Ascending aorta (tissue), 2 donors: ENCODE measurements at regions not wholly inside any gene's neighbourhood (a gene's known extent, or its start where the extent isn't known, plus 50 kb on each side); places are given as distances from the start of the nearest gene placed in this dataset.

ENCODE experiments used
- DNase-seq, 2 donors: peaks; one replicate each; pipeline ENCODE4 v3.0.0-alpha.2; 2019; ENCODE audit warnings: low spot score in 2 of 2
- H3K27ac ChIP-seq, 2 donors: fragments of 200-600 bp; sonication (generic); one replicate each; pipeline ENCODE4 v1.5.1; 2016 to 2017; ENCODE audit warnings: mild to moderate bottlenecking in 1 of 2
- H3K27me3 ChIP-seq: fragments of 200-600 bp; sonication (generic); one replicate; pipeline ENCODE4 v1.5.1; 2017
- H3K36me3 ChIP-seq, 2 donors: fragments of 200-600 bp; sonication (generic); one replicate each; pipeline ENCODE4 v1.5.1; 2016
- H3K4me1 ChIP-seq, 2 donors: fragments of 200-600 bp; sonication (generic); one replicate each; pipeline ENCODE4 v1.5.1; 2016 to 2017; ENCODE audit warnings: mild to moderate bottlenecking in 1 of 2
- H3K4me3 ChIP-seq, 2 donors: fragments of 200-600 bp; sonication (generic); one replicate each; pipeline ENCODE4 v1.5.1; 2016 to 2017; ENCODE audit warnings: mild to moderate bottlenecking in 1 of 2
- H3K9me3 ChIP-seq, 2 donors: fragments of 200-600 bp; sonication (generic); one replicate each; pipeline ENCODE4 v1.5.1; 2016
- intact Hi-C: fragments of 100-400 bp; cut with DNase I; formaldehyde crosslinking; loops from one replicate; pipeline ENCODE4 v1.15.1; 2023
- TF ChIP-seq, protein P1 (sequence below), 3 experiments: fragments of 200-600 bp in 2 of 3; fragments of 450-650 bp in 1 of 3; sonication (generic) in 2 of 3; IDR thresholded peaks; one replicate each; pipeline ENCODE4 v1.5.1; 2016 to 2019; ENCODE audit warnings: antibody characterized with exemption in 3 of 3, mild to moderate bottlenecking in 1 of 3, moderate library complexity in 1 of 3

- Histone ChIP-seq H3K27ac (no peak overlapping the region), H3K4me1 (no peaks in the 10 kb centered on the region), H3K9me3 (no peaks in the 10 kb centered on the region), H3K27me3 (no peaks in the 10 kb centered on the region), H3K4me3 (no peak overlapping the region), H3K36me3 (no peaks in the 10 kb centered on the region)
- intact Hi-C loops, result no loop called here
- TF ChIP-seq, protein P1, sequence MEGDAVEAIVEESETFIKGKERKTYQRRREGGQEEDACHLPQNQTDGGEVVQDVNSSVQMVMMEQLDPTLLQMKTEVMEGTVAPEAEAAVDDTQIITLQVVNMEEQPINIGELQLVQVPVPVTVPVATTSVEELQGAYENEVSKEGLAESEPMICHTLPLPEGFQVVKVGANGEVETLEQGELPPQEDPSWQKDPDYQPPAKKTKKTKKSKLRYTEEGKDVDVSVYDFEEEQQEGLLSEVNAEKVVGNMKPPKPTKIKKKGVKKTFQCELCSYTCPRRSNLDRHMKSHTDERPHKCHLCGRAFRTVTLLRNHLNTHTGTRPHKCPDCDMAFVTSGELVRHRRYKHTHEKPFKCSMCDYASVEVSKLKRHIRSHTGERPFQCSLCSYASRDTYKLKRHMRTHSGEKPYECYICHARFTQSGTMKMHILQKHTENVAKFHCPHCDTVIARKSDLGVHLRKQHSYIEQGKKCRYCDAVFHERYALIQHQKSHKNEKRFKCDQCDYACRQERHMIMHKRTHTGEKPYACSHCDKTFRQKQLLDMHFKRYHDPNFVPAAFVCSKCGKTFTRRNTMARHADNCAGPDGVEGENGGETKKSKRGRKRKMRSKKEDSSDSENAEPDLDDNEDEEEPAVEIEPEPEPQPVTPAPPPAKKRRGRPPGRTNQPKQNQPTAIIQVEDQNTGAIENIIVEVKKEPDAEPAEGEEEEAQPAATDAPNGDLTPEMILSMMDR (IDR thresholded peaks at IDR 0.05), result no peak
- no peak for DNase-seq
These were observed 106.9 kb upstream of the GAREM1 start for GRCh38 chr18:32577561-32577960.

DNA sequence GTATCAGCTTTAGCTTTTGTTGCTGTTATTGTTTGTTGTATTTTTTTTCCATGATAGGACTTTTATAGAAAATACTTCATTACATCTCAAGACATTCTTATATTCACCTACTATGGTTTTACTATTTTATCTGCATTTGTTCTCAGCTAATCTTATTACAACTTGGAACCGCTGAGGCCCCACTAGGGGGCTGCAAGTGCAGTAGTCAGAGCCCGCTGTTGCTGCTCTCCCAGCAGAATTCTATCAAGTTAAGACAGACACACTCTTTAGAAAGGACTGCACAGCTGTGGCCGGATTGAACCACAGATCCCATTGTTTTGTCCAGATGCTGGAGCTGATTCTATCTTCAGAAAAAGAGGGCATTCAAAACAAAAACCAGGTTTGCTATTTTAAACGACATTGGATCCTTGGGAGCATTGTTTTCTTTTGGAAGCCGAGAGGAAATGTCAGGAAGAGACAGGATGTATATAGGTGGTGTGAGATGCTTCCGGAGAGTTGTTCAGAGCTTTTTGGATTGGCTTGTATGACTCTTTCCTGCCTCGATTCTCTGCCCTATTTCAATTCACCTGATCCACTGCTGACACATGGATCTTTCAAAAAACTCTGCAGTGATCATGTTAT lies 105.7 kb upstream of the GAREM1 start:
- TF ChIP-seq, protein P1 (IDR thresholded peaks at IDR 0.05), result no peak
- H3K27me3 ChIP-seq, result no peaks in the 10 kb centered on the region
- no peak overlapping the region for H3K27ac ChIP-seq
- no peaks in the 10 kb centered on the region for H3K9me3 ChIP-seq
- H3K4me1 ChIP-seq, result no peaks in the 10 kb centered on the region
- intact Hi-C loops, result no loop called here
- H3K36me3 ChIP-seq, result no peaks in the 10 kb centered on the region
- no peak for DNase-seq
- no peak overlapping the region for H3K4me3 ChIP-seq

DNA sequence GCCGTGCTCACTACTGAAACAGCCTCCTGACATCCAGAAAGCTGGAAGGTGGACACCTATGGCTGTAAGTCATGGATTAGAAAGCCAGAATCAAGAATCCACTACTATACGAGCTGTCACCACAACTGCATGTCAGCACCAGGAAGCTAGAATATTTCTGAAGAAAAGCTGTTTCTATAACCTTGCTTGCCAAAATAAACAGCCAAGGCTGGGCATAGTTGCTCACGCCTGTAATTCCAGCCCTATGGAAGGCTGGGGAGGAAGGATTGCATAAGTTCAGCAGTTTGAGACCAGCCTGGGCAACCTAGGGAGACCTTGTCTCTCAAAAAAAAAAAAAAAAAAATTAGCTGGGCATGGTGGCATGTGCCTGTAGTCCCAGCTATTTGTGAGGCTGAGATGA lies 96.3 kb upstream of the GAREM1 start:
- H3K27ac ChIP-seq, result no peak overlapping the region
- H3K36me3 ChIP-seq, result no peaks in the 10 kb centered on the region
- TF ChIP-seq, protein P1 (IDR thresholded peaks at IDR 0.05), result no peak
- DNase-seq, result no peak
- no peaks in the 10 kb centered on the region for H3K9me3 ChIP-seq
- H3K4me3 ChIP-seq, result no peak overlapping the region
- intact Hi-C loops, result no loop called here
- no peaks in the 10 kb centered on the region for H3K27me3 ChIP-seq
- no peaks in the 10 kb centered on the region for H3K4me1 ChIP-seq

DNA sequence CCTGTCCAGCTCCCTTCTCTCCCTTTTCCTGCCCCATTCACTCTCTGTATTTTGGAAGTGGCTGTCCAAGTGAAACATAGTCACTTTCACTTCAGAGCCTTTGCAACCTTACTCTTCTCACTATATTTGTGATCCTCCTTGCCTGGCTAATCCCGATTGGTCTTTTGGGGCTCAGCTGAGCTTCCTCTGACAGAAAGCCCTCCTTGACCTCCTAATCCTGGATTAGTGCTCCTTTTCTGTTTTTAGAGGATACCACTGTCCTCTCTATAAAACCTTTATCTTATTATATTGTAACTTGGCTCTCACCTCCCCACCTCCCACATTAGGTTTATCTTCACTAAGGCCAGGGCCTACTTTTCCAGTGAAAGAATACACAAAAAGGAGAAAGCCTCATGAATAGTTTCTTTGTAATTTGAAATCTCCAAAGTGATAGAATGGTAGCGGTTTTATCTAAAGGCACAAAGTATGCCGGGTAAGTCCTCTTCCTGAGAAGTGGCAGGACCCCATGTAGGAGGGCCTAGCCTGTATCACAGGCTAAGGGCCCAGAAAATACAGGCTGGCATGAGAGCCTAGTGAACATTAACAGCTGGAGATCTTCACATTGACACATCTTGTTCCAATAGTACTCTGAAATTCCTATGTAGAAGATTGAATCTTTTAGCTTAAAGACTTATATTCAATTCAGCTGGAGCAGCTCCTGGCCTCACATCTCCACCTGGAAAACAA lies 83.1 kb upstream of the GAREM1 start:
- no peak for DNase-seq
- TF ChIP-seq, protein P1 (IDR thresholded peaks at IDR 0.05), result no peak
- Histone ChIP-seq H3K4me1 (no peaks in the 10 kb centered on the region), H3K27ac (no peak overlapping the region), H3K4me3 (no peak overlapping the region), H3K9me3 (no peaks in the 10 kb centered on the region), H3K36me3 (no peaks in the 10 kb centered on the region), H3K27me3 (no peaks in the 10 kb centered on the region)
- intact Hi-C loops, result loop anchor here (2.0 kb wide), 1 partner anchor 83 kb away; the partner anchor contains the start of gene GAREM1

DNA sequence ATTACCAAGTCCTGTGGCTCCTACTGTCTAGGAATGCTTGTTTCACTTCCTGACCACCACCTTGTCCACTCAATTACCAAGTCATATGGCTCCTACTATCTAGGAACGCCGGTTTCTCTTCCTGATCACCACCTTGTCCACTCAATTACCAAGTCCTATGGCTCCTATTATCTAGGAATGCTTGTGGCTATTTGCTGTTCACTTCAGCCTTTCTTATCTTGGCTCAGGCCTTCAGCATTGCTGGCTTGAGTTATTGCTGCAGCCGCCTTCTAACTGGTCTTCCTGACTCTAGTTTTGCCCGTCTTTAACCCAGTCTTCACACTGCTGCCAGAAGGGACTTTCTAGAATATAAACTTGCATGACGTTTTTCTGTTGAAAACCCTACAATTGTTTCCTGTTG lies 82.5 kb upstream of the GAREM1 start:
- no peaks in the 10 kb centered on the region for H3K27me3 ChIP-seq
- TF ChIP-seq, protein P1 (IDR thresholded peaks at IDR 0.05), result no peak
- DNase-seq, result no peak
- no peak overlapping the region for H3K4me3 ChIP-seq
- H3K36me3 ChIP-seq, result no peaks in the 10 kb centered on the region
- H3K27ac ChIP-seq, result no peak overlapping the region
- H3K9me3 ChIP-seq, result no peaks in the 10 kb centered on the region
- no peaks in the 10 kb centered on the region for H3K4me1 ChIP-seq
- intact Hi-C loops, result loop anchor here (2.0 kb wide), 1 partner anchor 82 kb away; the partner anchor contains the start of gene GAREM1
